Spleen (tissue), 7 donors: ENCODE measurements at regions not wholly inside any gene's neighbourhood (a gene's known extent, or its start where the extent isn't known, plus 50 kb on each side); places are given as distances from the start of the nearest gene placed in this dataset.

ENCODE experiments used
- CTCF ChIP-seq, 11 experiments: fragments of 200-600 bp in 7 of 11; fragments of 450-650 bp in 4 of 11; sonication (generic) in 4 of 11; IDR thresholded peaks in 8 of 11; conservative IDR thresholded peaks in 3 of 11; 1 replicate in 7 of 11; 2 replicates in 4 of 11; pipeline versions ENCODE4 v1.4.0 to v1.8.0; 2016 to 2021; ENCODE audit warnings: antibody characterized with exemption in 11 of 11, inconsistent platforms in 4 of 11, mild to moderate bottlenecking in 1 of 11
- POLR2A ChIP-seq, 3 donors: fragments of 450-650 bp; IDR thresholded peaks; one replicate each; pipeline ENCODE4 v1.5.1; 2017; ENCODE audit warnings: antibody characterized with exemption in 3 of 3, mild to moderate bottlenecking in 1 of 3
- POLR2AphosphoS5 ChIP-seq, 3 donors: sonication (generic); formaldehyde crosslinking; IDR thresholded peaks; one replicate each; pipeline ENCODE4 v1.5.1; 2017; ENCODE audit warnings: antibody characterized with exemption in 3 of 3
- donor health status: DM: no; HTN: no; CAD: no; lungs with moderate emphysema.
- donor health status: DM: no; HTN: no; CAD: no.
- donor health status: DM: no; HTN: no; CAD: no.

DNA sequence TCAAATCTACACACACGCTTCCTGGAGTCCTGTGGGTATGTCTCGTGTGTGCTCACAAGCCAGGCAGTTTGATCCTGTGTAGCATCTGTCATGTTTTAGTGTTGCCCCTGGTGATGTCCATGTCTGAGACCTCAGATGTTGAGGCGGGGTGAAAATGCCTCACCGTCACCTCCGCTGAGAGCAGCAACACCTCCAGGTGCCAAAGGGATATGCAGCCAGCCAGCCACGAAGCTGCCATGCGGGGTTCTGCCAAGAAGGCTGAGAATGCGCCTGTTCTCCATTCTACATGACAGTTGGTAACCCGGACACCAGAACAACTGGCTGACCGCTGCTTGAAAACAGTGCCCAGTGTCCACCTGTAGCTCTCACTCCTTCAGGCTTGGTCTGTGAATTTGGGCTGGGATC, 253.8 kb downstream of the TLE3 start:
- TF ChIP-seq CTCF (IDR thresholded peaks at IDR 0.05 in 8 of 11, conservative IDR thresholded peaks at IDR 0.05 in 3 of 11) (no peak), POLR2AphosphoS5 (IDR thresholded peaks at IDR 0.05) (no peak), POLR2A (IDR thresholded peaks at IDR 0.05) (no peak)
